IPS-NIHi7 (cell line): ENCODE measurements at regions not wholly inside any gene's neighbourhood (a gene's known extent, or its start where the extent isn't known, plus 50 kb on each side); places are given as distances from the start of the nearest gene placed in this dataset.

Experiments
- DNase-seq: peaks from one replicate; pipeline ENCODE4 v3.0.0; 2012; ENCODE audit warnings: mixed read lengths; ENCODE audit errors: extremely low spot score

DNA sequence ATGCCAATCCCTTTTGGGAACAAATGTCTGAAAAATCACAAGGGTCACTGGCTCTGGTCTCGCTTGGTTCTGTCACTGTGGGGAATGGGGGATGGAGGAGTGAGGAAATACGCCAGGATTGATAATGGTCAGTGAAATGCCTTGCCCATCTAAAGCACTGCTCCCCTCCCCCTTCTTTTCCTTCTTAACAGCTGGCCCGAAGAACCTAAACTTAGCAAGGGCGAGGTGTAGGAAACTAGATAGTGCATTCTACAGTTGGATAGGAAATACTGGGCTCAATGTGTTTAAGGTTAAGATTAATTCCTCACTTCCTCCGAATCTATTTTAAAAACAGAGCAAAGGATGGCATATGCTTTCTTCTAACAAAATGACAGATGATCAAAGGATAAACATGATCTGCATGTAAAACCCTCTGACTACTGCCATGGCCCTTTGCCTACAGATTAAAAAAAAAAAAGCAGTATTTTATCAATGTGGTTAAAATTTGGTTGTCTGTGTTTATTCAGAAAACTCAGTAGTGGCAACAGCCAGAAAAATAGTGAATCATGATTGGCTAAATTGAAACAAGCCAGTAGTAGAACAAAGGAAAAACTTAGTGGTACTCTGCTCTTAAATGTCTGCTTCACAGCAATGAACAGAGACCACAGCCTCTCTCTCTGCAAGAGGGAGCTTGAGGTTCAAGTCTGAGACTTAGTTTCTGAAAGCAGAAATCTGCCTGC is 86.1 kb upstream of the VAV3 start:
- DNase-seq: no peak

DNA sequence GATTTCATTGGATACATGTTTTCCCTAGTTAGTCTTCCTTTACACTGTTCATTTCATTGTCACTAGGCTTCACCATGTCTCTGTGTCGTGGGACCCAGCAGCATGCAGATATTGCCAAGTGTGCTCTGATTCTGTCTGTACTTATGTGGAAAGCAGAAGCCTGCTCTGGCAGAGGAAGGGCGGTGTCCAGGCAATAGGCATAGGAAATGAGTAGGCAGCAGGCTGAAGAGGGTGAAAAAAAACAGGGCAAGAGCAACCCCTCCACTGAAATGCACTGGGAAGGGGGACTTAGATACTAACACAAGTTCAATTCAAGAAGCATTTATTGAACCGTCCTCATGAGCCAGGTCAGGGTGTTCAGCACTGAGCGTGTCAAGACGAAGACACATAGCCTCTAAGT is 85.2 kb upstream of the VAV3 start:
- DNase-seq: no peak

DNA sequence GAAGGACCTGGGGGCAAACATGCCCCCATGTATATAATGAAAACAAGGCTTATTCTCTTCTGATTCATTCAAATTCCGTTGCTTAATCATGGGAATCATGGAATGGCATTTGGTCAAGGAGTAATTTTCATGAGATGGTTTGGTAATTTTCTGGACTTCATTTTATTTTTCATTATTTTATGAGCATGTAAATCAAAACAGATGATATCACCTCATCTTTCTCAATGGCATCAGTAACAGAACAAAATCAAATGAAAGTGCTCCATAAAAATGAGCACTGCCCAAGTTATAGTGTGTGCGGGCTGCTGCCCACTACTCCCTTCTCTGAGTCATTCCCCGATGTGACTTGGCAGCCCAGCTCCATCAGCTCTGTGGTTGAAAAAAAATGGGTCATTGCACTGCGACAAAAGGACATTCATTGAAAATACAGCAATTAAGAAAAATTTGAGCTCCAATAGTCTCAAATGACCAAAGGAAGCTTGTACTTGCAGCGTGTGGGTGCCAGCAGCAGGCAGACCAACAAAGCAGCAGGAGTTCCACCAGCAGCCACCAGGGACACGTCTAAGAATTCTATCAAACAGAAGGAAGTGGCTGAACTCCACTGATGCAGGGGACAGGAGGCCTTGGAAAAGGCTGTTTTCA is 84.3 kb upstream of the VAV3 start:
- DNase-seq: peak; percentile 67

DNA sequence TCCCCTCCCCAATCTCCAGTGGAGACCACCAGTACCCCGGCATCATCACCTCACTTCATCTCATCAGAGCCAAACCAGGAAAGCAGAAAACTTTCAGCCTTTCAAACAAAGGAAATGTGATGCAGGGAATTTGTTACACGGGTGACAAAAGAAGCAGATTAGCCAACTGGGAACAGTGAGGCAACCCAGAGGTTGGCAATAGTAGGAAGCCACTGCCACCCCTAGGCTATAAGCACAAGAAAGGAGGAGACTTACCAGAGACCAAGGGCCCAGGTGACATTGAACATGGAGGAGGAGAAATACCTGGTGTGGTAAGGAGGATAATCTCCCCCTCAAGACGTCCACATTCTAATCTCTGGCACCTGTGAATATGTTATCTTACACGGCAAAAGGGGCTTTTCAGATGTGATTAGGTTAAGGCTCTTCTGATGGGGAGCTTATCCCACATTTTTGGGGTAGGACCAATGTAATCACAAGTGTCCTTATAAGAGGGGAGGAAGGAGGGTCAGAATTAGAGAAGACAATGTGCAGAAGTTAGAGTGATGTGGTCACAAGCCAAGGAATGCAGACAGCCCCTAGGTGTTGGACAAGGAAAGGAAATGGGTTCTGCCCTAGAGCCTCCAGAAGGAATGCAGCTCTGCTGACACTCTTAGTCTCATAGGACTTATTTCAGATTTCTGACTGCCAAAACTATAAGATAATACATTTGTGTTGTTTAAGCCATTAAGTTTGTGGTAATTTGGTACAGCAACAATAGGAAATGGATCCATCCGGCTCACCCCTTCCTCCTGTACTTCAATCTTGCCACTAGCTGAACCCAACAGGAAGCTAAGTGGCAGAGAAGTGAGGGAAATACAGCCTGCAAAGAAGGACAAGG is 83.6 kb upstream of the VAV3 start:
- DNase-seq: no peak

DNA sequence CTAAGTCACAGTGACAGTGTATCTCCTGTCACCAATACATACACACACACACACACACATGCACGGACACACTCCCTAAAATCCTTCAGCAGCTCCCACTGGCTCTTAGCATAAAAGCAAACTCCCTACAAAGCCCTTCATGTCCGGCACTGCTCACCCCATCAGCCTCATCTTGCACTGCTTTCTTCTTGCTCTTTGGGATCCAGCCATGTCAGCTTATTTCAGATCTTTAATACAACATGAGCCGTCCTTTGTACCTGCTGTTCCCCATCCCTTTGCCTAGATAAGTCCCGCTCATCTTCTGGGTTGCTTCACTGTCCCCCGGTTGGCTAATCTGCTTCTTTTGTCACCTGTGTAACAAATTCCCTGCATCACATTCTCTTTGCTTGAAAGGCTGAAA is 82.1 kb upstream of the VAV3 start:
- no peak for DNase-seq

DNA sequence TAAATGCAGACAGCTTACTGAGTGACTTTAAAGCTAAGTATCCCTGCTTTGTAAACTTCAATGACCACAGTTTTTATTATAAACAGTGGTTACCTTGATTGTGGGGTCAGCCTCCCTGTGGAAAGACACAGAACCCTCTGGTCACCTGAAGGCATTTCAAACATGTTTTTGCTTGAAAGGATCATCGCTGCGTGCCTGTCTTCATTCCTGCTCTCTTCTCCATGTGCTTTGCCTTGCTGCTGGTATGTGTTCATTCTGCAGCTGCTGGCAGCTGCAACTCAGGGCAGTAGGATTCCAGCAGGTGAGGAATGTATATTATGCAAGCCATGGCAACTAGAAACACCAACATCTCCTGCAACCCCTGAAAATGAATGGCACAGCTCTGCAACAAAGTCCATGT is 81.0 kb upstream of the VAV3 start:
- no peak for DNase-seq

DNA sequence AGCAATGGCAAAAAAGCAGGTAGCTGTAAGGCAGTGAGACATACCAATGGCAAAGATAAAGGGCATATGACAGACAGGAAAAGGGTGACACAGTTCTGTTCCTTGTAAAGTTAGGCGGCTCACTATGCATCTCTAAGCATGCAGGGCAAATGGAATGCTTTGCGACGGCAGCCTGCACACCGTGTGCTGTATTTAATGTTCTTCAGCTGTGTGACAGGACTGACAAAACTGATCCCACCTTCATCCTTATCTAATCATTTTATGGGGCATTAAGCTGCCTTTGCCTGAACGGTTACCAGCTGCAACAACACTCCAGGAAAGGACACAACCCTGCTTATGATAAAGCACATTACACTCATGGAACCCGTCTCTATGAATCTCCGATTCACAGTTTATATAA is 80.5 kb upstream of the VAV3 start:
- DNase-seq: no peak

DNA sequence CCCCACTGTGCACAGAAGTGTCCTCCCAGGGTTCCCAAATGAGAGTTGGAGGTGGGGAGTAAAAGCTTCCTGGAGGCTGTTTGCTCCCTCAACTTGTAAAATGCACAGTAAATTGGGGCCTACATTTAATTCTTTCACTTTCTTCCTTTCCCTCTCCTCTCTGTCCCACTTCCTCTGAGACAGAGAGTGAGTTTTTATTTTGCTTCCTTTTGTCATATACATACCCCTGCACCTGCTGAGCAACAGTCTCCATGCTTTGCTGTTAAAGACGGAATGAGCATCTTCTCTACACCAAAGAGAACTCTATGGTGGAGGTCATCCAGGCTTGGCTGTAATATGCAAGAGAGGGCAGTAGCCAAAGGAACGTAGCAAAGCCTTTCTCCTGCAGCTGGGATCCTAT is 79.3 kb upstream of the VAV3 start:
- DNase-seq: no peak

DNA sequence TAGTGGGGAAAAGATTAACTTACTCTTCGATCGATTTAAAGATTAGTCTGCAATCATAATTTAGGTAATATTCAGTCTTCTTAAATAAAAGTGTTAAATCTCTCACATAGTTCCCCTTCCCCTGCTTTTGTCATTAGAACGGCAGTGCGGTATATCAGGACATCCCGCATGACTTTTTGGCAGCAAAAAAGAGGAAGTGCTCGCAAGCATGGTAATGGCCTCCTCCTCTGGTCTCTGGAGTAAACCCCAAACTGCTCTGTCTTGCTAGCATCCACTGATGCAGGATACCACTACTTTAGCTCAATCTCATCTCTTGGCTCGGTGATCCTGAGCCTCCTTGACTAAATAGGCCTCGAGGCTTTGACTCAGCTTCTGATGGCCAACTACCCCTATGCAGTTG is 78.7 kb upstream of the VAV3 start:
- no peak for DNase-seq

DNA sequence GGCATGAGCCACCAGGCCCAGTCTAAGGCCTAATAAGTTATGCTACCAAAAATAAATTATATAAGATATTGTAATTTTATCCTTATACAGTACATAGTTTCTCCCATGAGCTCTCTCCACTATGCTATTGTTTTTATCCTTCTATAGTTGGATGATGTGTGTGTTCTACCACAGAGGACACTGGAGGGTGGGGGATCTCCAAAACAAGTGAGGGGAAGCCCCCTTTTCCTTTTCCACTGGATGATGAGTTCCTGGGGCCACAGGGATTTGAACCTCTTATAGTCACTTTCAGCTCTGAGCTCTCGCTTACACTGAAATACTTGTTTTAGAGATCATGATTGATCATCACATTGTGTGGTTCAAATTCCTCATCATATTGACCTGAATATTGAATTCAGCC is 77.6 kb upstream of the VAV3 start:
- no peak for DNase-seq

DNA sequence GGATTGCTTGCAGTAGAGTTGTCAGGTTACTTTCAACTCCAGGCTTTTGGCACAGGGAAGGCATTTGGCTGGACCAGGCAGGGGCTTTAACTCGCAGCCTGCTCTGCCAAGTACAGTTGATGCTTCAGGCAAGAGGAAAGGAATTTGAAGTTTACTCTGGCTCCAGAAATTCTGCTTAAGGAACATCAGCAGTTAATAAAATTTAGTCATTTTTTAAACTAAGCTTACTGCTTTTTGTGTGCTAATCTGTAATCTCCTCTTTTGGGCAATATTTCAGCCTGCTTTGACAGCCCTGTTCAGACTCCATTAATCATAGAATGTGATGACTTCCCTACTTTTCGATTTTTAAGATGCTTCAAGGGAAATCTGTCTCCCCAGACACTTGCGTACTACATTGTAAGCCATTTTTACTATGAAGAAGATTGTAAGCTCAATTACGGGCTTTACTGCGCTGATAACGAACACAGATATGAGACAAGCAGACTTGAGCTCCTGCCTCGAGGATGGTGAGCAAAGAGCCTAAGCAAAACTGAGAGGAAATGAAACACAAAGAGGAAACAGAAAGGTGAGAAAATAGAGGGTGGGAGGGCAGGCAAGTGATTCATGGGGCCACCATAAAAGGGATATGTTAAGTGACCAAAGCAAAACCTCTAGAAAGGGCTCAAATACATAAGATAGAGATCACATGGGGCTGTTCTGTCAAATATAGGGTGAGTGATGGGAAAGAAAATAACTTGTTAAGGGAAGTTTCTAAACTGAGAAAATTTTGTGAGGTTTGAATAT is 76.6 kb upstream of the VAV3 start:
- DNase-seq: no peak

DNA sequence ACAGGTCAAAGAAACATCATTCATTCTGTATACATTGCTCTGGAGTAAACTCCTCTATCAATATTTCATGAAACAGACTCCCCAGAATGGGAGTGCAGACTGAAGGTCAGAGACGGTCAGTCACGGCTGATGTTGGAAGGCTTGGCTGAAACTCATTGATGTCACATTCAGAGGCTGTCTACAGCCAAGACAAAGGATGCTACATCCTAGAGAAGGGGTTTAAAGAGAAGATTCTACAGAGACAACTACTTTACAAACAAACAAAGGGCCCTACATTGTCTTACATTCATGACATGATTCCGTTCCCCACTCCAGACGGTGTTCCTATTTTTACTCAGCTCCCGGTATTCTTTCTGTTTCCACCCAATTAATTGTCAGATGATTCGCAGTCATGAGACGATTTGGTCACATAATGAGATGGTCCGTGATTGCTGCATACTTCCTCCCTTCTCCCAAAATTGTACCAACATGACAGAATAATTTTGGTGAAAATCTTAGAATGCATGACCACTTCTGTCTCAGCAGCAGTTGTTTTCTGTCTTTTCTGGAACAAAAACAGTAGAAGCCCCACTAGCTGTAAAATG is 73.8 kb upstream of the VAV3 start:
- DNase-seq: no peak

DNA sequence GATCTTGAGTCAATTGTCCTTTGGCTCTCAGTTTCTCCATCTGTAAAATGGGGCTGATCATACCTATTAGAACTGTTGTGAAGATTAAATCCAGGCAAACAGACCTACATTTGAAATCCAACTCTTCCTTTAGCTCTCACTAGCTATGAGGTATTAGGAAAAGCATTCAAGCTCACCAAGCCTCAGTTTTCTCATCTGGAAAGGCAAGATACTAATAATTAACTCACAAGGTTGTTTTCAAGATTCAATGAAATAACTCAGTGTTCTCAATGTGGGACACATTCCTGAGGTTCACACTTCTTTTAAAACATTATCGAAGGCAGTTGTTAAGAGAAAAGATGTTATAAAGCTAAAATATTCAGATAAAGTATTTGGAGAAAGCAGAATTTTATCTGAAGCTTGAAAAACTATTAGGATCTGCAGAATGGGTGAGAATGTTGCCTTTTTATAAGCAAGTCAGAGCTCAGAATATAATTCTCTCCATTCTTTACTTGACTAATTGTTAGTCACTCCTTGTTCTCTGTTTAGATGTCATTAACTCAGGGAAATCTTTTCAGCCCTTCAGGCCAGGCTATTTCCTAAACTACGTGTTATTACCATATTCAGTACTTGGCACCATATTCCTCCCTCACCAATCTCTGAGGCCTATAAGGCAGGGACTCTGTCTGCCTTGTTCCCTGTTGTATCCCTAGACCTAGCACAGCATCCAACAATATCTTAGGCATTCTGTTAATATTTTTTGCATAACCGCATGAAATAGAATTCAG is 72.0 kb upstream of the VAV3 start:
- no peak for DNase-seq

DNA sequence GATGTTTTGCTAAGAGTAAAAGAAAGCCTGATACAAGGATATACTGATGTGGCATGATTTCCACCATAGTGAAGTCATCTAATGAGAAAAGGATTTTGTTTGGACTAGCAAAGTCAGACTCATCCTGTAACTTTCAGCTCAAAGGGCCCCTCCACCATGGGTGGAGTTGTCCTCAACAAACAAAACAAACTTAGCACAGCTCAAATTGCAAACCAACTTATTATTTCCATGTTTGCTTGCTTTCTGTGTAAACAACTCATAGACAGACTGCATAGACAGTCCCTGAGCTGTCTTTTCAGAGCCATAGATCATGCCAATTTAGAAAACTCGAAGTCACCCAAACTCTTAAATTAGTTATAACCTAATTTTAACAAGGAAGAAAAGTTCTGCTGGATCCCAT is 69.4 kb upstream of the VAV3 start:
- no peak for DNase-seq

DNA sequence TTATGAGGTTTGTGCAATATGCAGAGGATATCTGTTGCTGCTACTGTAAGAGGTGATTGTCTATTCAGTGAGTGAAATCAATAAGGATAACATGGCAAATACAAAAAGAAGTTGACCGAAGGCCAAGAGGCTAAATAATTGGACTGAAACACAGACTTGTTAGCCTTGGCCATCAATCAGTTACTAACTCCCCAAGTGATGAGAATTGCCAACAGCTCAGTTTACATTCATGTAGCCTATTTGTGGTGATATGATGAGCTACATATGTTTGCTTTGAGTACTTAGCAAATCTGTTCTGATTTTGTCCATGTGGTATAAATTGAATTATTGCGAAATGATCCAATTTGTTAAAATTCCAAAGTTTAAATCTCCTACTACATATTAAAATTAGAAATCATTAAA is 68.6 kb upstream of the VAV3 start:
- DNase-seq: no peak

DNA sequence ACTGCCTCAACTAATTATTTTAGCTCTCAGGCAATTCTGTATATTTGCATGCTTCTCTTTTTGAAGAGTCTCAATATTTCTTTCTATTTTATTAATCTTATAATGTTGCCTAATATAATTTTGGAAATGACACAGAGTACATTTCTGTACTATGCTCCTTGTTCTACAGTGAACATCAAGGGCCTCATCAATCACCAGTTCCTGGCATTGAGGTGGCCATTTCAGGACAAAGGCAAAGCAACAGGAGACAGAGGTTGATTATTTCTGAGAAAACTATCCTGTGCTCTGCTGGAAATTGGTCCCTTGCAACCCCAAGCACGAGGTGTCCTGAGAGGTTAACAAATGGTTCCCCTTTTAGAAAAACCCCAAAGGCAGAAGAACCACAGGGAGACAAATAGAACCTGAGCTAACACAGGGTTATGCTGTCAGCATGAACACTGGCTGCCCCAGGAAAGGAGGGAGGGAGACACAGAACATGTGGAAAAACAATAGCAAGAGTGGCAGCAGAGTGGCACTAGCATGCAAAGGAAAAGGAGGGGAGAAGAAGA is 63.9 kb upstream of the VAV3 start:
- DNase-seq: no peak

DNA sequence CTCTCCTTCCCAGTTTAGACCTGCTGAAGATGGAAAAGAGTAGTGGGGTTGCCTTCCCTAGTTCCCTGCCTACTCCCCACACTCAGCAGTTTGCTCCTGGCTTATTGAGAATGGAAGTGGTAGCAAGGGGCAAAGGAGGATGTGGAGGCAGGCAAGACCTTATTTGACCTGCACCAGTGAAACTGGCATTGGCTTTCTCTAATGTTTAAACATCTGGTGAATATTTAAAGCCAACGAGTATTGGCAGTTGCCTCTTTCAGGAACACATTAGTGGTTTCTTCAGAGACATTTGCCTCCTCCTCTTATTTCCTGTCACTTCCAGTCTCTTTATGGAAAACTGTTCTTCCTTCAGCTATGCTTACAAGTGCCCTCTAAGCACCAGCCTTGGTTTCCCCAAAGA is 62.4 kb upstream of the VAV3 start:
- DNase-seq: no peak

DNA sequence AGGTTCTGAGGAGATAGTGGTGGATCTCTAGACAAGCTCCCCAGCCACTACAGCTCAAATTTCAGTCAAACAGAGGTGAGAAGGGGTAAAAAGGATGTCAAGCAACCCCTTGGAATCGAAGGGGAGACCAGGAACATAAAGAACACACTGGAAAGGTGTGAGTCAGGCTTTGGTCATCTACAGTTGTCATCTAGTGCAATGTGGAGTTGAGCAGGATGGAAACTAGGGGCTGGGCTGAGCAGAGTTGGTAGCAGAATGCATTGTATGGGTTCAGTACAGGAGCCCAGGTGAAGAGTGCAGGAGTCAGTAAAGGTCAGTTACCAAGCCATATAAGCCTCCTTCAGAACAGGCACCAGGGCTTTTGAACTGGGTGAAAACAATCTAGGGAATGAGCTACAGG is 52.7 kb upstream of the VAV3 start:
- DNase-seq: no peak

DNA sequence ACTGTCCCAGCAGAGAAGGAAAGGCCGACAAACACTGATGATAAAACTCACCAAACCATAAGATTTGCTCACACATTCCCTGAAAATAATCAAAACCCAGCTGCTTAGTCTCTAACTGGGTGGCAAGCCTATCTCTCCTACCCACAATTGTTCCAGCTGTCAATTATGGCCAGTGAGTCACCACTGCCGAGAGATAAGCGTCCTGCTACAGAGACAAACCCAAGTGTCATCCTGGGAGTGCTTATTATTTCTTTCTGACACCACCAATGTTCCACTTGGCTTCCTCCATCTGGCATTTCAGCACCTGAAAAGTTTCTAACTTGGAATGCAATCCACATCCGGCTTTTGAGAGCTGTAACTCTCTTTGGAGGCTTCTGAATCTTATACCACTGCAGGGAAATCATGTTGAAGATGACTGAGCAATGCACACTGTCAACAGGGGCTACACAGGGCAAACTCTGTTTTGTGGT is 51.5 kb upstream of the VAV3 start:
- peak; percentile 30 for DNase-seq
